Chondrocyte (in vitro differentiated cells): ENCODE measurements at regions not wholly inside any gene's neighbourhood (a gene's known extent, or its start where the extent isn't known, plus 50 kb on each side); places are given as distances from the start of the nearest gene placed in this dataset.

Source experiments
- DNase-seq: peaks from one replicate; pipeline ENCODE4 v3.0.0; 2021; ENCODE audit warnings: mixed read lengths, low spot score
- H3K27ac Mint-ChIP-seq: one replicate; pipeline ENCODE4 v1.8.0; 2021; ENCODE audit warnings: mild to moderate bottlenecking, moderate library complexity, mixed read lengths; ENCODE audit not compliant: unreplicated experiment
- H3K27me3 Mint-ChIP-seq: 2 replicates; pipeline ENCODE4 v1.8.0; 2021; ENCODE audit warnings: low read depth, mixed read lengths
- H3K36me3 Mint-ChIP-seq: 2 replicates; pipeline ENCODE4 v1.8.0; 2021; ENCODE audit warnings: low read depth, mixed read lengths
- H3K4me1 Mint-ChIP-seq: 2 replicates; pipeline ENCODE4 v1.8.0; 2021; ENCODE audit warnings: low read depth, mild to moderate bottlenecking, mixed read lengths
- H3K4me3 Mint-ChIP-seq: one replicate; pipeline ENCODE4 v1.8.0; 2021; ENCODE audit warnings: mild to moderate bottlenecking, moderate library complexity, mixed read lengths; ENCODE audit not compliant: unreplicated experiment
- H3K9me3 Mint-ChIP-seq: 2 replicates; pipeline ENCODE4 v1.8.0; 2021; ENCODE audit warnings: low read depth, mixed read lengths
- CTCF ChIP-seq: fragments of 200-600 bp; sonication (generic); IDR thresholded peaks from 2 replicates; pipeline ENCODE4 v1.5.0; 2021; ENCODE audit warnings: antibody characterized with exemption, mild to moderate bottlenecking, moderate library complexity

GRCh38 chr18:70387027-70387426 is 98.2 kb downstream of the SOCS6 start:
- Mint-ChIP-seq H3K4me3 (no peak overlapping the region), H3K27me3 (no peaks in the 10 kb centered on the region), H3K4me1 (peaks cover 24% of the 10 kb centered on the region), H3K27ac (no peak overlapping the region), H3K36me3 (no peaks in the 10 kb centered on the region), H3K9me3 (no peaks in the 10 kb centered on the region)
- TF ChIP-seq CTCF, result no peak
- no peak for DNase-seq

GRCh38 chr18:70386582-70386981 is 97.7 kb downstream of the SOCS6 start:
- H3K4me3 Mint-ChIP-seq, result no peak overlapping the region
- no peak overlapping the region for H3K27ac Mint-ChIP-seq
- H3K4me1 Mint-ChIP-seq, result peaks cover 28% of the 10 kb centered on the region
- H3K27me3 Mint-ChIP-seq, result no peaks in the 10 kb centered on the region
- DNase-seq, result no peak
- no peaks in the 10 kb centered on the region for H3K36me3 Mint-ChIP-seq
- no peak for TF ChIP-seq CTCF
- H3K9me3 Mint-ChIP-seq, result no peaks in the 10 kb centered on the region

- TF ChIP-seq CTCF, result no peak
- Mint-ChIP-seq H3K27me3 (no peaks in the 10 kb centered on the region), H3K36me3 (no peaks in the 10 kb centered on the region), H3K4me1 (peaks cover 34% of the 10 kb centered on the region), H3K27ac (no peak overlapping the region), H3K9me3 (no peaks in the 10 kb centered on the region), H3K4me3 (no peak overlapping the region)
- no peak for DNase-seq
These were observed 96.6 kb downstream of the SOCS6 start for GRCh38 chr18:70385474-70385873.

- Mint-ChIP-seq H3K4me1 (peaks cover 34% of the 10 kb centered on the region), H3K27me3 (no peaks in the 10 kb centered on the region), H3K36me3 (no peaks in the 10 kb centered on the region), H3K9me3 (no peaks in the 10 kb centered on the region), H3K27ac (peak overlapping the region; percentile 76), H3K4me3 (peak overlapping the region; percentile 14)
- TF ChIP-seq CTCF, result no peak
- DNase-seq, result no peak
These were observed 95.4 kb downstream of the SOCS6 start for GRCh38 chr18:70384181-70384790.

GRCh38 chr18:70382992-70383717 is 94.3 kb downstream of the SOCS6 start:
- H3K4me3 Mint-ChIP-seq, result no peak overlapping the region
- no peaks in the 10 kb centered on the region for H3K9me3 Mint-ChIP-seq
- peaks cover 34% of the 10 kb centered on the region for H3K4me1 Mint-ChIP-seq
- no peak overlapping the region for H3K27ac Mint-ChIP-seq
- no peak for TF ChIP-seq CTCF
- no peaks in the 10 kb centered on the region for H3K36me3 Mint-ChIP-seq
- no peaks in the 10 kb centered on the region for H3K27me3 Mint-ChIP-seq
- DNase-seq, result no peak
